Activated naive CD8-positive, alpha-beta T cell treated with anti-CD3 and anti-CD28 coated beads, Interleukin-2, amount 10 ng/mL, durations not matched to agents 7 days and 5 days (primary cell): ENCODE measurements at regions not wholly inside any gene's neighbourhood (a gene's known extent, or its start where the extent isn't known, plus 50 kb on each side); places are given as distances from the start of the nearest gene placed in this dataset.

ENCODE experiments used
- ATAC-seq: fragments of 150-1000 bp; cut with Tn5 transposase; one replicate; pipeline ENCODE4 v1.10.0; 2021; ENCODE audit warnings: low read depth, moderate library complexity
- POLR2A ChIA-PET: fragments of 350-600 bp; sonication (Branson Sonifier 250); formaldehyde crosslinking; loops from one replicate; lab custom pipeline; 2021; ENCODE audit warnings: antibody characterized with exemption; lab: Charles Lee
- DNase-seq: peaks from one replicate; pipeline ENCODE4 v3.0.0; 2021
- H3K27ac Mint-ChIP-seq: one replicate; pipeline ENCODE4 v1.8.0; 2022; ENCODE audit warnings: mild to moderate bottlenecking, mixed read lengths
- H3K27me3 Mint-ChIP-seq: one replicate; pipeline ENCODE4 v1.8.0; 2022; ENCODE audit warnings: mild to moderate bottlenecking, moderate library complexity, mixed read lengths
- H3K36me3 Mint-ChIP-seq: one replicate; pipeline ENCODE4 v1.8.0; 2021; ENCODE audit warnings: mild to moderate bottlenecking, mixed read lengths
- H3K4me1 Mint-ChIP-seq: one replicate; pipeline ENCODE4 v1.8.0; 2021; ENCODE audit warnings: mixed read lengths
- H3K4me3 Mint-ChIP-seq: one replicate; pipeline ENCODE4 v1.8.0; 2022; ENCODE audit warnings: mild to moderate bottlenecking, moderate library complexity, mixed read lengths
- H3K9me3 Mint-ChIP-seq: one replicate; pipeline ENCODE4 v1.8.0; 2021; ENCODE audit warnings: mixed read lengths

- H3K4me1 Mint-ChIP-seq = peaks cover 1% of the 10 kb centered on the region
- no peak for DNase-seq
- H3K9me3 Mint-ChIP-seq = no peaks in the 10 kb centered on the region
- ATAC-seq = no peak
- H3K36me3 Mint-ChIP-seq = no peaks in the 10 kb centered on the region
- POLR2A ChIA-PET = no interaction called here
- H3K27ac Mint-ChIP-seq = no peak overlapping the region
- H3K27me3 Mint-ChIP-seq = peaks cover 16% of the 10 kb centered on the region
- H3K4me3 Mint-ChIP-seq = no peak overlapping the region
Observed at GRCh38 chr3:44070841-44071546, 170.7 kb upstream of the TOPAZ1 start.

- ATAC-seq (no peak), DNase-seq (no peak)
- Mint-ChIP-seq H3K27ac (no peak overlapping the region), H3K4me1 (peaks cover 2% of the 10 kb centered on the region), H3K4me3 (no peak overlapping the region), H3K27me3 (peaks cover 17% of the 10 kb centered on the region), H3K36me3 (no peaks in the 10 kb centered on the region), H3K9me3 (no peaks in the 10 kb centered on the region)
- POLR2A ChIA-PET = no interaction called here
Observed at GRCh38 chr3:44072601-44073540, 168.8 kb upstream of the TOPAZ1 start.

GRCh38 chr3:44074181-44074580 is 167.5 kb upstream of the TOPAZ1 start:
- Mint-ChIP-seq H3K4me3 (no peak overlapping the region), H3K36me3 (no peaks in the 10 kb centered on the region), H3K27me3 (peaks cover 20% of the 10 kb centered on the region), H3K9me3 (no peaks in the 10 kb centered on the region), H3K27ac (no peak overlapping the region), H3K4me1 (peaks cover 5% of the 10 kb centered on the region)
- DNase-seq (no peak), ATAC-seq (no peak)
- POLR2A ChIA-PET = no interaction called here

DNA sequence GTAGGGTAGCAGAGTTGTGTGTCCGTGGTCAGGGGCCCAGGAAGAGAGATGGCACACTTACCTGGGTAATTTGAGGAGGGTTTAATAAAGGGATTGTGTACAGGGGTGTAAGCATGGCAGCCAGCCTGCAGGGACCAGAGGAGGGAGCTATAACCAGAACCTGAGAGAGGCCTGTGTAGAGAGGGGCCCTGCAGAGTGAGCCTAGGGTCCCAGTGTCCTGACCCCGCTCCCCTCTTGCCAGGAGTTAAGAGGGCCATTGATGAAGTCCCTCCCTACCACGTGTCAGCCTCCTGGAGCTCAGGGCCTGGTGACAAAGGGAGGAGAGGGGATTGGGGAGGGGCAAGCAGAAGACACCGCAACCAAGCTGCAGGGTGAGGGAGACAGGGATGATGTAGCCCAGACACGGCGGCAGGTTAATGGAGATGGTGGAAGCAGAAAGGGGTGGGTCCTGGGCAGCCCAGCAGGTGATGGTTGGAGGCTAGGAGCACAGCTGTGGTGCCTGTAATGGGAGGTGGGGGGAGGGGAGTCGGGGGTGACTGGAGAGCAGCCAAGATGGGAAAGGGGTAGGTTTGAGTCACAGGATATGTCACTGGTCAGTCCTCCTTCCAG is 165.4 kb upstream of the TOPAZ1 start:
- POLR2A ChIA-PET = no interaction called here
- no peak for DNase-seq
- no peaks in the 10 kb centered on the region for H3K9me3 Mint-ChIP-seq
- no peak overlapping the region for H3K27ac Mint-ChIP-seq
- H3K27me3 Mint-ChIP-seq = peaks cover 12% of the 10 kb centered on the region
- H3K36me3 Mint-ChIP-seq = no peaks in the 10 kb centered on the region
- no peak overlapping the region for H3K4me3 Mint-ChIP-seq
- peaks cover 5% of the 10 kb centered on the region for H3K4me1 Mint-ChIP-seq
- no peak for ATAC-seq

- ATAC-seq (no peak), DNase-seq (no peak)
- POLR2A ChIA-PET = no interaction called here
- Mint-ChIP-seq H3K27ac (no peak overlapping the region), H3K36me3 (no peaks in the 10 kb centered on the region), H3K4me1 (peaks cover 5% of the 10 kb centered on the region), H3K4me3 (no peak overlapping the region), H3K27me3 (peaks cover 14% of the 10 kb centered on the region), H3K9me3 (no peaks in the 10 kb centered on the region)
Observed at GRCh38 chr3:44077267-44077666, 164.4 kb upstream of the TOPAZ1 start.

DNA sequence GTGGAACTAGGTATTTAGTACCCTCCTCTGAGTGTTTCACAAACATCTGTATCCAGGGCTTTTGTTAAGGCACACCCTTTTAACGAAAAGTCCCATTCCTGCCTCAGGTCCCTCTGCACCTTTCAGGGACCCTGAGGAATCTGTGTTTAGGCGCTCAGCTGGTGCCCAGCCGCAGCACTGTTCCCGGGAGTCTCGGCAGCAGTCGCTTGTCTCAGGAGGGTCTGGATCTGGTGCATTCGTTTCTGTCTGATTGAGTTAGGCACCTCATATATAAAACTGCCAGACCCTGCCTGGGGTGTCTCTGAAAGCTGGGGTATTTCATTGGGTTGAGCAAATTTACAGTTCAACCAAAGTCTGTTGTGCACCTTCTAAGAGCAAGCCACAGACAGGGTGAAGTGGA is 162.8 kb upstream of the TOPAZ1 start:
- no peaks in the 10 kb centered on the region for H3K9me3 Mint-ChIP-seq
- peaks cover 14% of the 10 kb centered on the region for H3K27me3 Mint-ChIP-seq
- peaks cover 5% of the 10 kb centered on the region for H3K4me1 Mint-ChIP-seq
- ATAC-seq = no peak
- no peak overlapping the region for H3K4me3 Mint-ChIP-seq
- DNase-seq = no peak
- POLR2A ChIA-PET = interaction anchor here (0.5 kb wide), 1 partner anchor 193 kb away, joined by 5 read pairs; no protein-coding TSS in a partner anchor
- H3K27ac Mint-ChIP-seq = no peak overlapping the region
- H3K36me3 Mint-ChIP-seq = no peaks in the 10 kb centered on the region

DNA sequence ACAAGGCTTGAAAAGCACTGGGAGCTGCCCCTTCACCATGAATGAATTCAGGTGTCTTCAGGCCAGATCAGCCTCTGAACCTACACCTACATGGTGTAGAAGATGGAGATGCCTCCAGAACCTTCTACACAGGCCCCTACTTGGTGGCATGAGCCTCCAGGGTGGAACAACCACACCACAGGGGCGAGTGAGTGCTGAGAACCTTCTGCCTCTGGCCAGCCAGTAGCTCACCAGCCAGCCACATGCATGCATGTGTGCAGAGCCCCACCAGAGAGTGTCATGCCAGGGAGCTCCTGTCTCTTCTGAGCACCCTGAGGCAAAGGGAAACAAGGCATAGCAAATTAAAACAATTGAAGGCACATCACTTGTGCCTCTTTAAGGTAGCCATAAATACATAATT is 161.8 kb upstream of the TOPAZ1 start:
- peaks cover 5% of the 10 kb centered on the region for H3K4me1 Mint-ChIP-seq
- no peaks in the 10 kb centered on the region for H3K36me3 Mint-ChIP-seq
- POLR2A ChIA-PET = no interaction called here
- ATAC-seq (no peak), DNase-seq (no peak)
- H3K9me3 Mint-ChIP-seq = no peaks in the 10 kb centered on the region
- H3K4me3 Mint-ChIP-seq = no peak overlapping the region
- peaks cover 9% of the 10 kb centered on the region for H3K27me3 Mint-ChIP-seq
- H3K27ac Mint-ChIP-seq = no peak overlapping the region

- peaks cover 11% of the 10 kb centered on the region for H3K27me3 Mint-ChIP-seq
- no peak overlapping the region for H3K4me3 Mint-ChIP-seq
- POLR2A ChIA-PET = no interaction called here
- no peak overlapping the region for H3K27ac Mint-ChIP-seq
- no peaks in the 10 kb centered on the region for H3K9me3 Mint-ChIP-seq
- peaks cover 5% of the 10 kb centered on the region for H3K4me1 Mint-ChIP-seq
- H3K36me3 Mint-ChIP-seq = no peaks in the 10 kb centered on the region
- ATAC-seq (no peak), DNase-seq (no peak)
Observed at GRCh38 chr3:44080474-44081072, 161.1 kb upstream of the TOPAZ1 start.

DNA sequence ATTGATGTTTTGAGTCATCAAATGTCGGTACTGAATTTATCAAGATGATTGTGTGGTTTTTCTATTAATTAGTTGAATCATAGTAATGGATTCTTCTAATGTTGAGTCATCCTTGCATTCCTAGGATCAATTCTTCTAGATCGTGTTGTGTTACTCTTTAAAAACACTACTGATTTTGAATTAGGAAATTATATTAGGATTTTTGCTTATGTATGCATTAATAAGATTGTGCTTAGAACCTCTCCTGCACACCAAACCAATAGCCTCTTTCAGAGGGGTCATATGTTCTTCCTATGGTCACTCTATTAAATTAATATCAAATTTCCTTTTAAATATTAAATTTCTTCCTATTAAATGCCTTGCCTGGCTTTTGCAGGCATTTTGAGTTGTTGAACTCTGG is 151.7 kb upstream of the TOPAZ1 start:
- no peak for ATAC-seq
- H3K27me3 Mint-ChIP-seq = peaks cover 27% of the 10 kb centered on the region

GRCh38 chr3:44092497-44092896 is 149.2 kb upstream of the TOPAZ1 start:
- POLR2A ChIA-PET = no interaction called here
- H3K27ac Mint-ChIP-seq = no peak overlapping the region
- ATAC-seq (no peak), DNase-seq (no peak)
- H3K4me1 Mint-ChIP-seq = peaks cover 3% of the 10 kb centered on the region
- H3K36me3 Mint-ChIP-seq = no peaks in the 10 kb centered on the region
- H3K4me3 Mint-ChIP-seq = no peak overlapping the region
- H3K27me3 Mint-ChIP-seq = peaks cover 28% of the 10 kb centered on the region
- H3K9me3 Mint-ChIP-seq = peaks cover 5% of the 10 kb centered on the region

More for the DNA sequence above, 151.7 kb upstream of the TOPAZ1 start:
- Mint-ChIP-seq H3K9me3 (peaks cover 3% of the 10 kb centered on the region), H3K36me3 (no peaks in the 10 kb centered on the region), H3K4me3 (no peak overlapping the region), H3K27ac (no peak overlapping the region), H3K4me1 (peaks cover 3% of the 10 kb centered on the region)
- DNase-seq = no peak
- POLR2A ChIA-PET = no interaction called here

GRCh38 chr3:44093531-44093930 is 148.2 kb upstream of the TOPAZ1 start:
- Mint-ChIP-seq H3K9me3 (peaks cover 5% of the 10 kb centered on the region), H3K4me3 (no peak overlapping the region), H3K27ac (no peak overlapping the region), H3K27me3 (peaks cover 27% of the 10 kb centered on the region), H3K36me3 (peaks cover 2% of the 10 kb centered on the region), H3K4me1 (peaks cover 3% of the 10 kb centered on the region)
- no peak for DNase-seq
- ATAC-seq = no peak
- POLR2A ChIA-PET = no interaction called here

- H3K27ac Mint-ChIP-seq = no peak overlapping the region
- ATAC-seq (no peak), DNase-seq (no peak)
- no peak overlapping the region for H3K4me3 Mint-ChIP-seq
- peaks cover 3% of the 10 kb centered on the region for H3K36me3 Mint-ChIP-seq
- peaks cover 2% of the 10 kb centered on the region for H3K9me3 Mint-ChIP-seq
- H3K4me1 Mint-ChIP-seq = peaks cover under 1% of the 10 kb centered on the region
- peaks cover 49% of the 10 kb centered on the region for H3K27me3 Mint-ChIP-seq
- POLR2A ChIA-PET = no interaction called here
Observed at GRCh38 chr3:44098656-44099415, 142.8 kb upstream of the TOPAZ1 start.
